ENCODE measurements at regions not wholly inside any gene's neighbourhood (a gene's known extent, or its start where the extent isn't known, plus 50 kb on each side); places are given as distances from the start of the nearest gene placed in this dataset.

- TF ChIP-seq, protein P1, sequence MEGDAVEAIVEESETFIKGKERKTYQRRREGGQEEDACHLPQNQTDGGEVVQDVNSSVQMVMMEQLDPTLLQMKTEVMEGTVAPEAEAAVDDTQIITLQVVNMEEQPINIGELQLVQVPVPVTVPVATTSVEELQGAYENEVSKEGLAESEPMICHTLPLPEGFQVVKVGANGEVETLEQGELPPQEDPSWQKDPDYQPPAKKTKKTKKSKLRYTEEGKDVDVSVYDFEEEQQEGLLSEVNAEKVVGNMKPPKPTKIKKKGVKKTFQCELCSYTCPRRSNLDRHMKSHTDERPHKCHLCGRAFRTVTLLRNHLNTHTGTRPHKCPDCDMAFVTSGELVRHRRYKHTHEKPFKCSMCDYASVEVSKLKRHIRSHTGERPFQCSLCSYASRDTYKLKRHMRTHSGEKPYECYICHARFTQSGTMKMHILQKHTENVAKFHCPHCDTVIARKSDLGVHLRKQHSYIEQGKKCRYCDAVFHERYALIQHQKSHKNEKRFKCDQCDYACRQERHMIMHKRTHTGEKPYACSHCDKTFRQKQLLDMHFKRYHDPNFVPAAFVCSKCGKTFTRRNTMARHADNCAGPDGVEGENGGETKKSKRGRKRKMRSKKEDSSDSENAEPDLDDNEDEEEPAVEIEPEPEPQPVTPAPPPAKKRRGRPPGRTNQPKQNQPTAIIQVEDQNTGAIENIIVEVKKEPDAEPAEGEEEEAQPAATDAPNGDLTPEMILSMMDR (conservative IDR thresholded peaks at IDR 0.05 in 1 of 2, IDR thresholded peaks at IDR 0.05 in 1 of 2; ENCODE audit: extremely low read depth in 1 of 2, insufficient read depth in 1 of 2, low read depth in 1 of 2, low read length in 2 of 2): no peak
- no peak for TF ChIP-seq EZH2 (IDR thresholded peaks at IDR 0.05; ENCODE audit: borderline replicate concordance, low read length)
Observed at GRCh38 chr15:56537881-56538280, 72.9 kb upstream of the MNS1 start.
